Heart right ventricle (tissue), 16 donors: ENCODE measurements at regions not wholly inside any gene's neighbourhood (a gene's known extent, or its start where the extent isn't known, plus 50 kb on each side); places are given as distances from the start of the nearest gene placed in this dataset.
"Not testable (repeated sequence)": the region's sequence is repeated elsewhere in the genome, so short reads cannot be mapped to it uniquely, and the experiment has no call there.

Experiments
- ATAC-seq, 8 donors: fragments of 200-7000 bp; cut with Tn5 transposase; one replicate each; pipeline ENCODE4 v1.9.1; 2020; ENCODE audit warnings: mild to moderate bottlenecking in 8 of 8, moderate library complexity in 8 of 8, moderate number of reproducible peaks in 1 of 8
- DNase-seq, 2 donors: peaks; one replicate each; pipeline ENCODE4 v3.0.0-alpha.2; 2020
- H3K27ac ChIP-seq, 10 donors: fragments of 200-600 bp; sonication (generic) in 2 of 10; one replicate each; pipeline versions ENCODE4 v1.5.0 to v1.8.0; 2020 to 2022; ENCODE audit warnings: mild to moderate bottlenecking in 3 of 10
- H3K27me3 ChIP-seq, 7 donors: fragments of 200-600 bp; one replicate each; pipeline ENCODE4 v1.8.0; 2021 to 2022; ENCODE audit warnings: mild to moderate bottlenecking in 2 of 7
- H3K36me3 ChIP-seq, 9 donors: fragments of 200-600 bp; sonication (generic) in 1 of 9; one replicate each; pipeline versions ENCODE4 v1.5.0 to v1.8.0; 2020 to 2022; ENCODE audit warnings: mild to moderate bottlenecking in 2 of 9
- H3K4me1 ChIP-seq, 9 donors: fragments of 200-600 bp; sonication (generic) in 1 of 9; one replicate each; pipeline versions ENCODE4 v1.5.0 to v1.8.0; 2020 to 2022; ENCODE audit warnings: mild to moderate bottlenecking in 4 of 9
- H3K4me3 ChIP-seq, 10 donors: fragments of 200-600 bp; sonication (generic) in 2 of 10; one replicate each; pipeline versions ENCODE4 v1.5.0 to v1.8.0; 2020 to 2022; ENCODE audit warnings: mild to moderate bottlenecking in 7 of 10, moderate library complexity in 2 of 10
- H3K9me3 ChIP-seq, 11 donors: fragments of 200-600 bp in 10 of 11; sonication (generic) in 2 of 11; one replicate each; pipeline versions ENCODE4 v1.5.0 to v1.8.0; 2013 to 2022; ENCODE audit warnings: mild to moderate bottlenecking in 2 of 11, control low read depth in 1 of 11, moderate library complexity in 1 of 11
- CTCF ChIP-seq, 9 donors: fragments of 200-600 bp; sonication (generic) in 2 of 9; IDR thresholded peaks; one replicate each; pipeline versions ENCODE4 v1.5.0 to v1.8.0; 2021 to 2022; ENCODE audit warnings: antibody characterized with exemption in 9 of 9, mild to moderate bottlenecking in 5 of 9, moderate library complexity in 1 of 9
- WGBS, 2 donors: extraction: QIAGEN DNeasy Blood & Tissue Kit; methylation state at CpG; one replicate each; pipeline ENCODE4 v1.1.7; 2013; ENCODE audit warnings: inconsistent platforms in 1 of 2; 5-methylcytosine and 5-hydroxymethylcytosine counted together
- intact Hi-C, 10 donors: fragments of 100-400 bp; cut with DNase I; formaldehyde crosslinking; loops; one replicate each; pipeline versions ENCODE4 v1.11.1 to v1.14.2; 2022
- donor health status: Arrhythmogenic right ventricular cardiomyopathy.
- donor health status: ischemic (EF 13 %, LVEDD 7.1; RV severe dilation, severe dysfunction).
- donor health status: healthy with polysubstance abuse.
- donor health status: DM: no; HTN: yes; CAD: no.
- donor health status: DM: no; HTN: no; CAD: no.
- donor health status: ischemic (EF 25% LVEDD 6.9; RV normal size, moderate dysfunction).
- donor health status: ischemic (EF 25% LVEDD 5.7; RV mildly dilated, moderate dysfunction).
- donor health status: healthy.
- donor health status: DM: yes; HTN: yes; CAD: no.
- donor health status: Ischemic cardiomyopathy.
- donor health status: ischemic (EF 35%, LVEDD 5.7; RV mildly dilated, moderate dysfunction).
- donor health status: nonischemic (EF 11% LVEDD 7.7; RV severe dilation, severe dysfunction).
- donor health status: DM: yes; HTN: yes; CAD: no.
- donor health status: PGD.
- donor health status: ischemic (EF 29% LVEDD 5.4; RV normal size, mild dysfunction).
- donor health status: nonischemic (EF 23%, LVEDD 6.1; RV moderate dilation, normal function).

GRCh38 chr22:48483764-48484528 is 1343.7 kb downstream of the BRD1 start:
- Histone ChIP-seq H3K27me3 (peaks cover 0 to 46% (median 39%) of the 10 kb centered on the region in 7 donors), H3K36me3 (no peaks in the 10 kb centered on the region), H3K4me1 (no peaks in the 10 kb centered on the region), H3K4me3 (no peak overlapping the region), H3K9me3 (no peaks in the 10 kb centered on the region), H3K27ac (no peak overlapping the region)
- intact Hi-C loops: no loop called here
- DNase-seq: no peak
- TF ChIP-seq CTCF (IDR thresholded peaks at IDR 0.05): no peak
- WGBS, 2 donors: 56 to 59% methylated on average over 12 of the region's 12 CpGs
- ATAC-seq: no peak

- ATAC-seq (no peak), DNase-seq (no peak)
- Histone ChIP-seq H3K27ac (no peak overlapping the region), H3K4me1 (no peaks in the 10 kb centered on the region), H3K36me3 (no peaks in the 10 kb centered on the region), H3K9me3 (no peaks in the 10 kb centered on the region), H3K4me3 (no peak overlapping the region), H3K27me3 (peaks cover 0 to 34% (median 28%) of the 10 kb centered on the region in 7 donors)
- intact Hi-C loops: no loop called here
- TF ChIP-seq CTCF (IDR thresholded peaks at IDR 0.05): no peak
- 69 to 75% methylated on average over 2 of the region's 2 CpGs for WGBS, 2 donors
These were observed 1344.9 kb downstream of the BRD1 start for GRCh38 chr22:48482771-48483170.

GRCh38 chr22:48482198-48482597 is 1345.5 kb downstream of the BRD1 start:
- H3K4me3 ChIP-seq, DNase-seq, H3K27ac ChIP-seq, H3K36me3 ChIP-seq, ATAC-seq, H3K4me1 ChIP-seq, intact Hi-C loops, H3K9me3 ChIP-seq: not testable (repeated sequence)
- WGBS, 2 donors: 96 to 97% methylated on average over 11 of the region's 11 CpGs
- peaks cover 0 to 28% (median 23%) of the 10 kb centered on the region in 7 donors for H3K27me3 ChIP-seq

GRCh38 chr22:48481748-48482147 is 1345.9 kb downstream of the BRD1 start:
- Histone ChIP-seq H3K27ac (no peak overlapping the region), H3K27me3 (peaks cover 0 to 25% (median 18%) of the 10 kb centered on the region in 7 donors), H3K4me3 (no peak overlapping the region), H3K4me1 (no peaks in the 10 kb centered on the region), H3K36me3 (no peaks in the 10 kb centered on the region), H3K9me3 (no peaks in the 10 kb centered on the region)
- DNase-seq: no peak
- no peak for ATAC-seq
- intact Hi-C loops: no loop called here
- no peak for TF ChIP-seq CTCF (IDR thresholded peaks at IDR 0.05)
- 97 to 98% methylated on average over 2 of the region's 2 CpGs for WGBS, 2 donors

GRCh38 chr22:48478529-48479265 is 1349.0 kb downstream of the BRD1 start:
- ATAC-seq: no peak
- DNase-seq: no peak
- intact Hi-C loops: no loop called here

More at GRCh38 chr22:48478529-48479265, 1349.0 kb downstream of the BRD1 start:
- TF ChIP-seq CTCF (IDR thresholded peaks at IDR 0.05): no peak
- Histone ChIP-seq H3K9me3 (no peaks in the 10 kb centered on the region), H3K4me1 (no peaks in the 10 kb centered on the region), H3K4me3 (no peak overlapping the region), H3K36me3 (no peaks in the 10 kb centered on the region), H3K27ac (no peak overlapping the region), H3K27me3 (peaks cover 0 to 23% (median 12%) of the 10 kb centered on the region in 7 donors)
- WGBS, 2 donors: 83 to 86% methylated on average over 11 of the region's 11 CpGs
